GM23338 (cell line): ENCODE measurements at regions not wholly inside any gene's neighbourhood (a gene's known extent, or its start where the extent isn't known, plus 50 kb on each side); places are given as distances from the start of the nearest gene placed in this dataset.

Source experiments
- ATAC-seq: fragments of 200-7000 bp; cut with Tn5 transposase; 3 replicates; pipeline ENCODE4 v1.9.1; 2020
- DNase-seq: peaks from one replicate; pipeline ENCODE4 v3.0.0-alpha.2; 2015; ENCODE audit warnings: low spot score
- H2AFZ ChIP-seq: fragments of 200-600 bp; sonication (generic); 2 replicates; pipeline ENCODE4 v1.8.0; 2016; ENCODE audit warnings: antibody characterized with exemption, mild to moderate bottlenecking, moderate library complexity
- H3F3A ChIP-seq: fragments of 200-600 bp; sonication (generic); replicated peaks from 2 replicates; pipeline ENCODE4 v1.8.0; 2017; ENCODE audit warnings: antibody characterized with exemption, mixed run types, low read depth
- H3K27ac ChIP-seq: fragments of 200-600 bp; sonication (generic); 2 replicates; pipeline ENCODE4 v1.6.1; 2016; ENCODE audit warnings: low read depth
- H3K27me3 ChIP-seq: fragments of 200-600 bp; sonication (generic); 2 replicates; pipeline ENCODE4 v1.8.0; 2016; ENCODE audit warnings: mild to moderate bottlenecking, mixed run types, moderate library complexity; ENCODE audit not compliant: insufficient read depth
- H3K36me3 ChIP-seq: fragments of 200-600 bp; sonication (generic); 2 replicates; pipeline ENCODE4 v1.8.0; 2016; ENCODE audit warnings: mild to moderate bottlenecking; ENCODE audit not compliant: insufficient read depth
- H3K4me1 ChIP-seq: fragments of 200-600 bp; sonication (generic); 2 replicates; pipeline ENCODE4 v1.8.0; 2016; ENCODE audit warnings: mild to moderate bottlenecking, moderate library complexity; ENCODE audit not compliant: insufficient read depth
- H3K4me2 ChIP-seq: fragments of 200-600 bp; sonication (generic); 2 replicates; pipeline ENCODE4 v1.7.1; 2017; ENCODE audit warnings: mixed run types
- H3K4me3 ChIP-seq: fragments of 200-600 bp; sonication (generic); 2 replicates; pipeline ENCODE4 v1.6.1; 2016; ENCODE audit warnings: mixed run types
- H3K79me2 ChIP-seq: fragments of 200-600 bp; sonication (generic); replicated peaks from 2 replicates; pipeline ENCODE4 v1.8.0; 2017; ENCODE audit warnings: mild to moderate bottlenecking; ENCODE audit not compliant: insufficient read depth
- H3K9me2 ChIP-seq: fragments of 200-600 bp; sonication (generic); 2 replicates; pipeline ENCODE4 v1.8.0; 2017; ENCODE audit not compliant: insufficient read depth
- H4K20me1 ChIP-seq: fragments of 200-600 bp; sonication (generic); replicated peaks from 2 replicates; pipeline ENCODE4 v1.8.0; 2017; ENCODE audit warnings: mild to moderate bottlenecking; ENCODE audit not compliant: insufficient read depth
- H3K27ac Mint-ChIP-seq: 2 replicates; pipeline ENCODE4 v1.8.0; 2020; ENCODE audit warnings: inconsistent platforms, mild to moderate bottlenecking, moderate library complexity, mixed read lengths
- H3K27me3 Mint-ChIP-seq: 3 replicates; pipeline ENCODE4 v1.8.0; 2022; ENCODE audit warnings: low read depth, mild to moderate bottlenecking, moderate library complexity, mixed read lengths, inconsistent platforms; ENCODE audit not compliant: insufficient read depth, poor library complexity
- H3K36me3 Mint-ChIP-seq: 3 replicates; pipeline ENCODE4 v1.8.0; 2021; ENCODE audit warnings: low read depth, mild to moderate bottlenecking, inconsistent platforms, moderate library complexity, mixed read lengths
- H3K4me1 Mint-ChIP-seq: 3 replicates; pipeline ENCODE4 v1.8.0; 2020; ENCODE audit warnings: mild to moderate bottlenecking, inconsistent platforms, mixed read lengths
- H3K4me3 Mint-ChIP-seq: 3 replicates; pipeline ENCODE4 v1.8.0; 2021; ENCODE audit warnings: moderate library complexity, mild to moderate bottlenecking, inconsistent platforms, mixed read lengths
- H3K9me3 Mint-ChIP-seq: 3 replicates; pipeline ENCODE4 v1.8.0; 2020; ENCODE audit warnings: moderate library complexity, mild to moderate bottlenecking, inconsistent platforms, mixed read lengths
- CREB1 ChIP-seq: fragments of 250-450 bp; sonication (Bioruptor Pico); IDR thresholded peaks from 2 replicates; pipeline ENCODE4 v1.5.0; 2020; ENCODE audit warnings: low read depth, mild to moderate bottlenecking, moderate library complexity
- CTCF ChIP-seq, 2 experiments: fragments of 200-600 bp in 1 of 2; sonication (generic) in 1 of 2; conservative IDR thresholded peaks; 2 replicates each; pipeline versions ENCODE4 v1.5.1 to v1.6.1; 2016 to 2017; ENCODE audit warnings: antibody characterized with exemption in 2 of 2, low read depth in 2 of 2, mild to moderate bottlenecking in 2 of 2, moderate library complexity in 1 of 2
- ETS1 ChIP-seq: IDR thresholded peaks from 2 replicates; pipeline ENCODE4 v1.6.1; 2016; ENCODE audit warnings: antibody characterized with exemption
- EZH2 ChIP-seq: fragments of 200-600 bp; sonication (generic); IDR thresholded peaks from one replicate; pipeline ENCODE4 v1.8.0; 2017; ENCODE audit warnings: antibody characterized with exemption, mild to moderate bottlenecking, low read depth; ENCODE audit not compliant: unreplicated experiment
- EZH2phosphoT487 ChIP-seq: fragments of 200-600 bp; sonication (generic); IDR thresholded peaks from one replicate; pipeline ENCODE4 v1.8.1; 2018; ENCODE audit warnings: antibody characterized with exemption; ENCODE audit not compliant: unreplicated experiment
- JUNB ChIP-seq: IDR thresholded peaks from one replicate; pipeline ENCODE4 v1.6.1; 2016; ENCODE audit warnings: antibody characterized with exemption; ENCODE audit not compliant: unreplicated experiment
- NANOG ChIP-seq: IDR thresholded peaks from 2 replicates; pipeline ENCODE4 v1.6.1; 2016; ENCODE audit warnings: antibody characterized with exemption, borderline replicate concordance
- POLR2AphosphoS5 ChIP-seq: IDR thresholded peaks from 2 replicates; pipeline ENCODE4 v1.6.1; 2016; ENCODE audit warnings: antibody characterized with exemption, low read depth
- REST ChIP-seq: IDR thresholded peaks from one replicate; pipeline ENCODE4 v1.6.1; 2018; ENCODE audit warnings: antibody characterized with exemption; ENCODE audit not compliant: unreplicated experiment
- STAT1 ChIP-seq: IDR thresholded peaks from one replicate; pipeline ENCODE4 v1.6.1; 2016; ENCODE audit warnings: antibody characterized with exemption; ENCODE audit not compliant: unreplicated experiment
- ZNF114 ChIP-seq: fragments of 250-450 bp; sonication (Bioruptor Pico); IDR thresholded peaks from 2 replicates; pipeline ENCODE4 v1.5.0; 2020; ENCODE audit warnings: mild to moderate bottlenecking, moderate library complexity

- TF ChIP-seq REST, result no peak
- no peak for TF ChIP-seq CREB1
- TF ChIP-seq EZH2phosphoT487, result no peak
- no peak for TF ChIP-seq EZH2
- TF ChIP-seq CTCF (conservative IDR thresholded peaks at IDR 0.05; ENCODE audit: low read depth in 2 of 2), result no peak
These were observed 52.1 kb upstream of the RGMB start (continued) for GRCh38 chr5:98721231-98721928.

- H3K4me1 Mint-ChIP-seq, result no peaks in the 10 kb centered on the region
- no peak for TF ChIP-seq EZH2phosphoT487
- TF ChIP-seq EZH2, result no peak
- no peak for TF ChIP-seq CTCF (conservative IDR thresholded peaks at IDR 0.05; ENCODE audit: low read depth in 2 of 2)
- no peak for TF ChIP-seq ZNF114 (CRISPR knock-in tag)
- no peak for TF ChIP-seq POLR2AphosphoS5
- TF ChIP-seq ETS1, result no peak
- no peak for TF ChIP-seq REST
- no peak for TF ChIP-seq JUNB
- TF ChIP-seq NANOG, result no peak
- TF ChIP-seq STAT1, result no peak
- no peak overlapping the region for H3K4me2 ChIP-seq
These were observed 51.3 kb upstream of the RGMB start for GRCh38 chr5:98722188-98722587.

More at GRCh38 chr5:98722188-98722587, 51.3 kb upstream of the RGMB start:
- H3K4me1 ChIP-seq, result no peaks in the 10 kb centered on the region
- H3K36me3 ChIP-seq, result no peaks in the 10 kb centered on the region
- no peak overlapping the region for H3K27ac Mint-ChIP-seq
- no peaks in the 10 kb centered on the region for H3K79me2 ChIP-seq
- peaks cover 11% of the 10 kb centered on the region; the same call in 2 of the 3 replicates for H3K36me3 Mint-ChIP-seq
- no peaks in the 10 kb centered on the region for H3F3A ChIP-seq
- H3K27me3 Mint-ChIP-seq, result no peaks in the 10 kb centered on the region
- ATAC-seq (no peak), DNase-seq (no peak)
- no peaks in the 10 kb centered on the region for H4K20me1 ChIP-seq
- no peaks in the 10 kb centered on the region for H3K27me3 ChIP-seq
- H2AFZ ChIP-seq, result no peak overlapping the region
- H3K27ac ChIP-seq, result no peak overlapping the region
- H3K4me3 ChIP-seq, result no peak overlapping the region
- H3K4me3 Mint-ChIP-seq, result no peak overlapping the region
- H3K9me2 ChIP-seq, result no peaks in the 10 kb centered on the region
- peaks cover 15% of the 10 kb centered on the region for H3K9me3 Mint-ChIP-seq
